Fibroblast of lung (primary cell): ENCODE measurements at regions not wholly inside any gene's neighbourhood (a gene's known extent, or its start where the extent isn't known, plus 50 kb on each side); places are given as distances from the start of the nearest gene placed in this dataset.

Experiments
- CTCF ChIP-seq, 2 donors: IDR thresholded peaks in 1 of 2; conservative IDR thresholded peaks in 1 of 2; 1 replicate in 1 of 2; 2 replicates in 1 of 2; pipeline ENCODE4 v1.5.1; 2011 to 2012; ENCODE audit warnings: low read length in 2 of 2, control low read depth in 1 of 2, inconsistent platforms in 1 of 2, low read depth in 1 of 2, mild to moderate bottlenecking in 1 of 2
- EZH2 ChIP-seq: IDR thresholded peaks from 2 replicates; pipeline ENCODE4 v1.5.1; 2012; ENCODE audit warnings: low read length, control low read depth, mild to moderate bottlenecking; ENCODE audit errors: missing control alignments

- TF ChIP-seq CTCF (conservative IDR thresholded peaks at IDR 0.05 in 1 of 2, IDR thresholded peaks at IDR 0.05 in 1 of 2; ENCODE audit: low read depth in 1 of 2, low read length in 2 of 2), result no peak
- no peak for TF ChIP-seq EZH2
Observed at GRCh38 chr9:80701061-80701460, 988.3 kb downstream of the TLE1 start.
